Astrocyte of the cerebellum (primary cell): ENCODE measurements at regions not wholly inside any gene's neighbourhood (a gene's known extent, or its start where the extent isn't known, plus 50 kb on each side); places are given as distances from the start of the nearest gene placed in this dataset.

Experiments used
- DNase-seq: peaks from one replicate; pipeline ENCODE4 v3.0.0-alpha.2; 2011; ENCODE audit warnings: low read depth
- H3K4me3 ChIP-seq: 2 replicates; pipeline ENCODE4 v1.5.1; 2011; ENCODE audit warnings: mild to moderate bottlenecking, low read depth, low read length, moderate library complexity
- in situ Hi-C: cut with HindIII; loops from 2 replicates; pipeline ENCODE4 v1.10.0; 2017; ENCODE audit warnings: low sequenced_read_pairs
- TF ChIP-seq, protein P1 (sequence below): IDR thresholded peaks from 2 replicates; pipeline ENCODE4 v1.5.1; 2012; ENCODE audit warnings: low read length, low read depth, moderate library complexity, mild to moderate bottlenecking; ENCODE audit errors: missing control alignments

DNA sequence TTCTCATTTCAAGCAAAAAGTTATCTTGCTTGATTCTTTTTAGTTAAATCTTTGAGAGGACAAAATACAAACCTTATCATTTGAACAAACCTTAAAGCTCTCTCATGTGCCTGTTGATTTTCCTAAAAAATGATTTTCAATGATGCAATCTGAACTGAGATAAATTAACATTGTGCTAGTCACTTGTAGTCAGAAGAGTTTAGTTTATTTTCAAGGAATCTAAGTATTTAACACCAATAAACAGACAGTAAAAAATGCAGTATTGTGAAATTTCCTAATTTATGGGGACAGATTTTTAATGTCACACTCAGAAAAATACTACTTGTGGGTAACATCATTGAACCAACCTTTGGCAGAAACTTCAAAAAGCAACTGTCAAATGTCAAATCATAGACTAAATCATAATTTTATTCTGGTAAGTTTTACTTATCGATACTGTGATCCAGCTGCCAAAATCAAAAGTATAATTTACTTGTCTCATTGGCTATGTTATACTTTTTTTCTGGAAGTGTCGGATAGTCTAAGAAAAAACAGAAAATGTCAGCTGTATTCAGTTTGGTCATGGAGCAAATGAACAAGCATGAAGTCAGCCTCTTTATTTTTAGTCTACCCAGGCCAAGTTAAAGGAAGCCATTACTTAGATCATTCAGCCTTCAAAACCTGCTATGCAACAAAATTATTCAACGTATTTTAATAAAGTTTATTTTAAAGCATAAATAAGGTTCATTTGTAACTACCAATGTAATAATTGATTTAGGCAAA is 52.4 kb upstream of the FNDC3B start:
- in situ Hi-C loops = no loop called here
- no peak overlapping the region for H3K4me3 ChIP-seq
- TF ChIP-seq, protein P1, sequence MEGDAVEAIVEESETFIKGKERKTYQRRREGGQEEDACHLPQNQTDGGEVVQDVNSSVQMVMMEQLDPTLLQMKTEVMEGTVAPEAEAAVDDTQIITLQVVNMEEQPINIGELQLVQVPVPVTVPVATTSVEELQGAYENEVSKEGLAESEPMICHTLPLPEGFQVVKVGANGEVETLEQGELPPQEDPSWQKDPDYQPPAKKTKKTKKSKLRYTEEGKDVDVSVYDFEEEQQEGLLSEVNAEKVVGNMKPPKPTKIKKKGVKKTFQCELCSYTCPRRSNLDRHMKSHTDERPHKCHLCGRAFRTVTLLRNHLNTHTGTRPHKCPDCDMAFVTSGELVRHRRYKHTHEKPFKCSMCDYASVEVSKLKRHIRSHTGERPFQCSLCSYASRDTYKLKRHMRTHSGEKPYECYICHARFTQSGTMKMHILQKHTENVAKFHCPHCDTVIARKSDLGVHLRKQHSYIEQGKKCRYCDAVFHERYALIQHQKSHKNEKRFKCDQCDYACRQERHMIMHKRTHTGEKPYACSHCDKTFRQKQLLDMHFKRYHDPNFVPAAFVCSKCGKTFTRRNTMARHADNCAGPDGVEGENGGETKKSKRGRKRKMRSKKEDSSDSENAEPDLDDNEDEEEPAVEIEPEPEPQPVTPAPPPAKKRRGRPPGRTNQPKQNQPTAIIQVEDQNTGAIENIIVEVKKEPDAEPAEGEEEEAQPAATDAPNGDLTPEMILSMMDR = no peak
- DNase-seq = no peak
